GM04503 (cell line): ENCODE measurements at regions not wholly inside any gene's neighbourhood (a gene's known extent, or its start where the extent isn't known, plus 50 kb on each side); places are given as distances from the start of the nearest gene placed in this dataset.

Experiments
- DNase-seq: peaks from one replicate; pipeline ENCODE4 v3.0.0-alpha.2; 2012; ENCODE audit warnings: low read depth

DNA sequence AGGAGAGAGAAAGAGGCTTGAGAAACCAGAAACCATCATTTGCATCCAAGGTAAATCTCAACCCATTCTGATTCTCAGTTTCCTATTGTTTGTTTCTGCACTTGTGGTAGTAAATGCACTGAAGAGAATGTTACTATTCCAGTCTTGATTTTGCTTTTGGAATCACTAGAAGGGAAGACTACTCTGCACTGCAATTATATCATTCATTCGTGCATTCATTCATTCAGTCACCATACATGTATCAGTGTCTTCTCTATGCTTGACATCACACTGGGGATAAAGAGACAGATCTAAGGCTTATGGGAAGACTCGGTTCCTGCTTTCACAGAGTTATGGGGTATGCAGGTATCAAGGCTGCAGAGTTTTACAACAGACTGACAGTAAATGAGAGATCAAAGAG is 90.3 kb upstream of the EGLN3 start:
- DNase-seq, result no peak

DNA sequence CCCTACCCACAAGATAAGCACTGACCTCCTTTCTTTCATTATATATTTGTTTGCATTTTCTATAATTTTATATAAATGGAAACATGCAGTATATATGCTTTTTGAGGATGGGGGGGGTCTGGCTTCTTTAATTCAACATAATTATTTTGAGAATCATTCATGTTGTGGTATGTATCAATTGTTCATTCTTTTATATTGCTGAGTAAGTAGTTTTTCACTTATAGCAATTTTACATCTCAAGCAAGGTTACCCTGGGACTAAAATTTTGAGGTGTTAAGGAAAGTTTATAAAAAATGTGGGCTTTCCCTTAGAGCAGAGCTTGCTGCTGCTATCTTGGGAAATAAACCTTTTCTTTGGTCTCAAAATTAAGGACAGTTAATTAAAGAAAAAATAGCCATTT is 89.9 kb upstream of the EGLN3 start:
- no peak for DNase-seq

DNA sequence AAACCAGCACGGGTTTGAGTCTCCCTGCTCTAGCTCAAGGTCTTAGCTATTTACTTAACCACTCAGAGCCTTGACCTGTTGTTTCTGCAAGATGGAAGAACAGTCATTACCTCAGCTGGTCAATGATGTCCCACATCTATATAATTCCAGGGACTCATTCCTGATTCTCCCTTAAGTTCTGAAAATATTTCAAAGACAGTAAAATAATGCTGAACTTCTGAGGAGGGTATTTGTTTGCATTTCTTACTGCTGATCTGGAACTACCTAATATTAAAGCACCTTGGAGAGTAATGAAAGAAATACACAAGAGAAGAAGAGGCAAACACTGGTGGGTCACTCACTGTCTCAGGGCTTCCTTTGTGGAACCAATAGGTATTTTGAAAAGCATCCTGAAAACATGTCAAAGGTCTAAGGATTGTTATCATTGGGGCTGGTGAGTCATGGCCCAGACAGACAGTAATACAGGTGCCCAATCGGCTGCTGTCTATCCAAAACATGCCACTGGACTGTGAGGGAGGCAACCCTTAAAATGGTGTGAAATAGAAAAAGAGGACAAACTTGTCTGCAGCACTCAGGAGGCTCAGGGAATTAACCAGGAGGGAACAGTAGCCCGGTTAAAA is 88.7 kb upstream of the EGLN3 start:
- DNase-seq, result no peak

DNA sequence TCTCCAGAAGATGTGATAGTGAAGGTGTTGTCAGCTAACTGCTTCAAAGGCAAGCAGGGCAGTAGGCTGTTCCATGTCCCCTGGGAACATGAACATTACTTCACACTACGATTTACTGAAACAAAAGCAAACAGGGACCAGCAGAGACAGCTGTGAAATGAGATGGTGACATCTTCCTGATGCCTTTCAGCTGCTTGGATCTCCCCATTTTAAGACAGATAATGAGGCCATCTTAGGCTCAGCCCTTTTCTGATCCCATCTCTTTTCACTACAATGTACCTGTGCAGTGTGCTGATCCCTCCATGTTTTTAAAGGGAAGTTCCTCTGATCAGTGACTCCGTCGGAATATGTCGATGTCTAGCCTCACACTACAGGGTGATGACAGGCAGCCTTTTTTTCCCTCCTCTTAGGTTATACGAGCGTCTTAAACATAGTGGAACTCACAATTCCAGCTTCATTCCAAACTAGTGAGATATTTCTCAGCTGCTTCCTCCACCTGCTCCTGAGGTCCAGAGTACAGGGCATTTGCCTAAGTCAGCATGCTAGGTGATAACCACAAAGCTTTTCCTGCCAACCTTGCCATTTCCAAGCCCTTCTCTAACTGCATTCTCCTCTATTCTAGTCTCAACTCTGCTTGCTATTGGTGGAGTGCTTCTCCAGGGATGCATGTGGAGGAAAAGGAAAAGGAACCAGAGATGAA is 87.6 kb upstream of the EGLN3 start:
- DNase-seq, result no peak

DNA sequence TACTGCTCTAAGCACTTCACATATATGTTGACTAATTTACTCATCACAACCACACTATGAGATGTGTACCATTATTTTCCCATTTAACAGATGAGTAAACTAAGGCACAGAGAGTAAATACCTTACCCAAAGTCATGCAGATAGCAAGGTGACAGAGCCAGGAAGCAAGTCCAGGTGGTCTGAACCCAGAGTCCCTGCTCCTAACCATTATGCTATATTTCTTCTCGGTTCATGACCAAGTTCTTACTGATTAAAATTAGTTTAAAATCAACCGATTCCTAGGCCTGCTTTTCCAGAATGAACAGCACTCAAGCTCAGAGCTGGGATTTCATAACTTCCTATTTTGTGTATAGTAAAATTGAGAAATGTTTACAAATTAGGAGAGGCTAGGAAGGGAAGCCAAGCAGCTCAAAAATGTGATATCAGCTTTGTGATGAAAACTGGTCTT is 85.5 kb upstream of the EGLN3 start:
- DNase-seq, result no peak

DNA sequence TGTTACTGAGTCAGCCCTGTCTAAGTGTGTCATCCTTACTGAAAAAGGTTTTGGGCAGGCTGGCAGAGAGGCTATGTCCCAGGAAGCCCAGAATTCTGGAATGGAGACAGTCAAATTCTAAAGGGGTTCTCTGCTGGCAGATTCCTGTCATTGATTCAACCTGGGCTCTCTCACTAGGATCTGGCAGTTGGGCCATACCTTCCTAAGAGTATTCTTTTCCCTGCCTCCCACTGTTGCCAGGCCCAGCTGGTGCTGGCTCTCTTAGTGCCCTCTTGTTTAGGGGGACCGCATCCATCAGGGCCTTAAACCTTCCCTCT is 85.0 kb upstream of the EGLN3 start:
- no peak for DNase-seq

DNA sequence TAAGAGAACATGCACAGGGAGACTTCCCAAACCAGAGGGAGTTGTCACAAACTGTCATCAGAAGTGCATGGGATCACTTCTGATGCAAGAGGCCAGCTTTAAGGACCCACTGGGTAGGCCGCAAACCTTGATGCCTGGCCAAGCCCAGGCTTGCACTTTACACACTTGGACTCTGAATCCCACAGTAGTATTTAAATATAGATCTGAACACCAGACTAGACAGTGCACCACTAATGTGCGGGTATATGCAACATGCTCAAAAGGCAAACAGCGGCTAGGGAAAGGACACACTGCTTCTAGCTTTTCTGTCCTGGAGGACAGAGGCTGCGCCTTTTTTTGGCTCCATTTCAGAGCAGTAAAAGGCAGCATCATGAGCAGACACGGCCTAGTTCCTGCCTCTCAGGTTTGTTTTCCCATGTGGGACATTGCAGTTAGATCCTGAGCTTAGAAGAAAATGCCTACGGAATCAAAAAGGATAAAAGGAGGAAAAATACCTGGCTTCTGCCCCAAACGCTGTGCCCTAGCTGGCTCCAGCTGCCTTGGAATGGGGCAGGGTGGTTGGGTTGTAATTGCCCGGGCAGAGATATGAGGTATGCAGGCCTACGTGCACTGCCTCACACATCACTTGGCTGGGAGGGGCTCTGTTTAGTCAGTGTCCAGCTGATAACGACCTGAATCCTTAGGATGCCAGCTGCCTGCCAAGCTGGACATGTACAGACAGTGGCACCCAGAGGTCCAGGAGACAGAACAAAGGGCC is 84.5 kb upstream of the EGLN3 start:
- DNase-seq, result no peak

DNA sequence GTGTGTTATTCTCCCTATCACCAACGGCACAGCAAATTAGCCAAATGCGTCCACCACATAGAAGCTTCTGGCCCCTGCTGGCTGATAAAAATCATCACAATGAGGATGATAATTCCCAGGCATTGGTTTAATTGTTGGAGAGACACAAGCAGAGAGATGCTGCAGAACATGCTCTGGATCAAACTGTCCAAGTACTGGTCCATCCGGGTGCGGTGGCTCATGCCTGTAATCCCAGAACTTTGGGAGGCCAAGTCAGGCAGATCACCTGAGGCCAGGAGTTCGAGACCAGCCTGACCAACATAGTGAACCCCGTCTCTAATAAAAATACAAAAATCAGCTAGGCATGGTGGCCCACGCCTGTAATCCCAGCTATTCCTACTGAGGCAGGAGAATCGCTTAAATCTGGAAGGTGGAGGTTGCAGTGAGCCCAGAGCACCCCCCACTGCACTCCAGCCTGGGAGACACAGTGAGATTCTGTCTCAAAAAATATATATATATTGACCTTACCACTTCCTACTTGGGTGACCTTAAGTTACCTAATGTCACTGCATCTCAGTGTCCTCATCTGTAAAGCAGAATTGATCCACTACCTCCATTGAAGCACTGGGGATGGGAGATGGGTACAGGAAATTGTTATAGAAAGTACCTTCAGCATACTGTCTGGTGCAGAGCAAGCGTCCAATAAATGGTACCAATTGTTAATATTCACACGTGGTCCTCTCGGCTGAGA is 83.7 kb upstream of the EGLN3 start:
- no peak for DNase-seq

DNA sequence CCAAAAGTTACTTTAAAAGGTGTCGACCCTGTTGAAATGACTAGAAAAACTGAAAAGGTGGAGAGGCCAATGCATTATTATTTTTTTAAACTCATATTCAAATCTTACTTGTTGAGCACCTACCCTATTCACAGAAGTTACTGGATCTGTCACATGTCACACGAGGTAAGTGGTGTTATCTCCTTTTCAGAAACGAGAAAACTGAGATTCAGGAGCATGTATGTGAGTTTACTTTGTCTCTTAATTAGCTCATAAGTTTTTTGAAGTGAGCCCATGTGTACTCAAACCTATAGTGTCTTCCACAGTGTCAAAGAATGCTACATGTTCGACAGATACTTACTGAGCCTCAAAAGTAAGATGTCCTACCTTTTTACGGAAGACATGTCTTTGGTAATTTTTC is 81.8 kb upstream of the EGLN3 start:
- no peak for DNase-seq

DNA sequence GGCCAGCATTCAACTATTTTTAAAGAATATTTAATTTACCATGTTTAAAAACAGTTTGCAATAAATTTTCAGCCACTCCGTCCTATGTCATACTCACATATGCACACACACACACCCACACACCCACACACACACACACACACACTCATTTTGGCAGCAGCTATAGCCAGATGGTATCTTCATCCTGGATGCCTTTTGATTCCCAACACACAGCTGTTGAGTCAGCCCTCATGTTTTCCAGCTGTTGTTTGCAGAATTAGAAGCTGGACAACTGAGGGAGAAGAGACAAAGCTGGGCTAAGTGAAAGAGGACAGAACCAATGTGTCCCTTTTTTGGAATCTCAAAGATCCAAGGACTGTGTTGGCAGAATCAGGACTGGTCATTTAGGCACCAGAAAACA is 80.0 kb upstream of the EGLN3 start:
- DNase-seq, result no peak

DNA sequence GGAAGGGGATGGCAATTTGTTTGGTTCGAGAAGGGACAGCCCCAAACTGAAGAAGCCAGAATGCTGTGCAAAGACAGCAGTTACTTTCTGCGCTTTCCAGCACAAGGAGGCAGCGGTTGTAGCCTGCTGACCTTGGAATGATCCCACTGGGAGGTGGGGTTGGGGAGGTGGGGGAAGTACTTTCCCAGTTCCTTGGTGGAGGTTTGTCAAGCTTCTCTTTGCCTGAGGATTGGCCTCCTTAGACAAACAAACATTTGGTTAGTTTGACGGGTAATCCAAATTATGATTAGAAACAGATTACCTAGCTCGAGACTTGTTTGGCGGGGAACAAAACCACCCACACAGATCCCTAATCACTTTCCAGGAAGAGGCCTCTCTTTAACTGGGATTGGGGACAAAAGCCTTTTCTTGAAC is 79.1 kb upstream of the EGLN3 start:
- no peak for DNase-seq

DNA sequence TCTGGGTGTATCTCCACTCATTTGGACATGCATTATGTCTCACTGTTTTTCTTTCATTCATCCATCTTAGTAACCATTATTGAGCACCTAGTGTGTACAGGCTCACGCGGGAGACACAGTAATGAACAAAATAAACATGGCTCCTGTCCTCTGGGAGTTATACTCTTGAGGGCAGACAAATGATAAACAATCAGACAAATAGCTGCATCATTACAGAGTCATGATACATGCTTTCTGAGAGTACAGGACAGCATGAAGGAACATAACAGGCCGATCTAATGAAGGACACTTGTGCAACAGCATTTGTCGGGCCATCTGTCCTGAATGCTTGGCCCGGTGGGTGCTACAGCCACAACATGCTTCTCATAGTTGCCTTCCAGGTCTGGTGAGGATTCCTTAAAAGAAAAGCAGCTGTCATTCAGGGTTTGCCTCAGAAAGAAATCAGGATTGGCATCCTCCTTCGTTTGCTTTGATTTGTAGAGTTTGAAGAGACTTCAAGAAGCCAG is 77.2 kb upstream of the EGLN3 start:
- DNase-seq, result no peak

DNA sequence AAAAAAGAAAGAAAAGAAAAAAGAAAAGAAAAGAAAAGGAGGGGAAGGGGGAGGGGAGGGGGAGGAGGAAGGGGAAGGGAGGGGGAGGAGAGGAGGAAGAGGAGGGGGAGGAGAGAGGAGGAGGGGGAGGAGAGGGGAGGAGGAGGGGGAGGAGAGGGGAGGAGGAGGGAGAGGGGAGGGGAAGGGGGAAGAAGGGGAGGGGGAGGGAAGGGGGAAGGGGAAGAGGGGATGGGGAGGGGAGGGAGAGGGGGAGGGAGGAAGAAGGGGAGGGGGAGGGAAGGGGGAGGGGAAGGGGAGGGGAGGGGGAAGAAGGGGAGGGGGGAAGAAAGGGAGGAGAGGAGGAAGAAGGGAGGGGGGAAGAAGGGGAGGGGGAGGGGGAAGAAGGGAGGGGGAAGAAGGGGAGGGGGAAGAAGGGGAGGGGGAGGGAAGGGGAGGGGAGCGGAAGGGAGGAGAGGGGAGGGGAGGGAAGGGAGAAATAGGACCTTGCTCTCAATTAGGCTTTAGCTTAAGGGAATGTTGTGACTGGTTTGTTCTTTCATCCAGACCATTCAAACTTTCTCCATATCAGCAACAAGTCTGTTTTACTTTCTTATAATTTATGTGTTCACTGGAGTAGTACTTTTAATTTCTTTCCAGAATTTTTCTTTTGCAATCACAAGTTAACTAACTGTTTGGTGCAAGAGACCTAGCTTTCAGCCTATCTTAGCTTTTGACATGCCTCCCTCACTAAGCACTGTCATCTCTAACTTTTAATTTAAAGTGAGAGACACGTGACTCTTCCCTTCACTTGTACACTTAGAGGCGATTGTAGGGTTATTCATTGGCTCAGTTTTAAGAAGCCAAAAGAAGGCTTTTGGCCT is 76.5 kb upstream of the EGLN3 start:
- no peak for DNase-seq

DNA sequence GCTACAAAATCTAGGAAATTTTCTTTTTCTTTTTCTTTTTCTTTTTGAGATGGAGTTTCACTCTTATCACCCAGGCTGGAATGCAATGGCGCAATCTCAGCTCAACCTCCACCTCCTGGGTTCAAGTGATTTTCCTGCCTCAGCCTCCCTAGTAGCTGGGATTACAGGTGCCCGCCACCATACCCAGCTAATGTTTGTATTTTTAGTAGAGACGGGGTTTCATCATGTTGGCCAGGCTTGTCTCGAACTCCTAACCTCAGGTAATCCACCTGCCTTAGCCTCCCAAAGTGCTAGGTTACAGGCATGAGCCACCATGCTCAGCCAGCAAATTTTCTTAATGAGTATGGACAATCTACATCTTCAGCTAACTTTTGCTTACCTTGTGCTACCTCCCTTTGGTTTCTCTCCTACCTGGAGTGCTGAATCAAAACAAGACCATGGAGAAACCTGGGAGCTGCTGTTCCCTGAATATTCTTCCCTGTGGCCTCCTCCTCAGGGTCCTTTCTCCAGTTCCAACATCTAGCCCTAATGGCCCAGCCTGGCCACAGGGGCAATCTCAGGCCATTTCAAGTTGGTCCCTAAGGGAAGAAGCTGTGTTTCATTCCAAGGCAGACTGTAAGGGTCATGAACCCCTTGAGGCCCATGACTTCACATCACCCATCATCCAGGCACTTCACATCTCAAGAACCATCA is 74.6 kb upstream of the EGLN3 start:
- DNase-seq, result no peak

DNA sequence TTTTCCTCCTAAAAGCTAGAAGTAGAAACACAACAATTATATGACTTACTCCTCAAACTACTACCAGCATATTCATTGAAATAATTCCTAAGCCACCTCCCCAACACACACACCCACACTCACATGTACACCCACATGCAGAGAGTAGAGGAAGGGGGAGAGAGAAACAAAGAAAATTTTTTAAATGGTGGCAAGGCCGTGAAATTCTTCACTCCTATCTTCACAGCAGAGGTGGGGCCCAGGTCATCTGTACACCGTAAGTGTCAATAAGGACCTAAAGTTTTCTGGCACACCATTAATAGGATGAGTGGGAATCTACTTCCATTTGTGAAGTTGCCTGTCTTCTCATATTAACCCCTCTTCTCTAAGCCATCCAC is 73.9 kb upstream of the EGLN3 start:
- no peak for DNase-seq

DNA sequence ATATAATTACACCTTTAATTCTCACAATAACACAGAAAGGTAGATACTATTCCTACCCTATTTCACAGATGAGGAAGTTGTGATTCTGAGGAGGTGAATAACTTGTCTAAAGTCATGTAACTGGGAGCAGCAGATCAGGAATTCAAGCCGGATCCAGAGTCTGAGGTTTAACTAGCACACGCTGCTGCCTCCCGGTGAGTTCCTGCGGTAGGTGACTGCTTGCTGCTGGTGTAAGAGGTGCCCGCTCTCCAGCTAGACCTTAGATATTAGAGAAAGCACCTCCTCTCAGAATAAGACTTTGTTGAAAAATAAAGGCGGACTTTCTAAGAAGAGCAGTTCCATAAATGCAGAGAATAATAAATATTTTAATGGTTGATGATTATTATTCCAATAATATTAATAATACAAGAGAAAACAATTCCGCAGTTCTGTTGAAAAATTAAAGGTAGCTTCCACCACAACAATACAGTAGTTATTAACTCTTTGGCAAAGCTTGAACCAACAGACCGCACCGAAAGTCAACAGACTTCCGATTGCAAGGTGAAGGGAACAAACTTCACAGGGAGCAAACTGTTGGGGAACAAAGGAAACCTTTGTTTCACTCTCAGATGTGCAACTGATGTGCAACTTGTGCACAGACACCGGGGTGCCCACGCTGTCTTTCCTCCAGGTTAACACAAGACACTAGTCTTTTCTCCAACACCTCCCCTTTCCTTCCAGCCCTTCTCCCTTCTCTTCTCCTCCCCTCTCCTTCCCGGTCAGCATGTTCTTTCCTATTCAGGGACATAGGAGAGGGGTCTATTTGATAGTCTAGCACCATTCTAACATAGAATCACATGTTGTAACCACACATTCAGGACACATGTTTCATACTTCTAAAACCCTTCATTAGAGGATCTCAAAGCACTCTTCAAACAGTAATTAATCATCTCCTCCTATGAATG is 73.2 kb upstream of the EGLN3 start:
- no peak for DNase-seq

DNA sequence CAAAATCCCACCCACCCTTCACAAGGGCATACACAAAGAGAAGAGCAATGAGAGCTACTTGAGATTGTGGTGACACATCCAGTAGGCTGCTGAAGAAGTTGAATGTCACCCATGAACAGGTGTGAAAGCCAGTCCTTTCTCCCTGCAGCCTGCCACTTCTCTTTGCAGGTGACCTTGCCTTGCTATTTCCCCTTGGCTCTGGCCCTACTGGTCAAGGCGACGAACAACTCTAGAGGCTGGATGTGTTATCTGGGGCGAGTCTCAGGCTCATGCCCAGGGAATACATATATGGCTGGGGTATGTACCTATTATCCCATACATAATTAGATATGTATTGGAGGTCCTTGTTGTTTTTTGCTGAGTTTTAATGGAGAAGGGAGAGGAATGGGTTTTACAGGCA is 70.2 kb upstream of the EGLN3 start:
- DNase-seq, result no peak

DNA sequence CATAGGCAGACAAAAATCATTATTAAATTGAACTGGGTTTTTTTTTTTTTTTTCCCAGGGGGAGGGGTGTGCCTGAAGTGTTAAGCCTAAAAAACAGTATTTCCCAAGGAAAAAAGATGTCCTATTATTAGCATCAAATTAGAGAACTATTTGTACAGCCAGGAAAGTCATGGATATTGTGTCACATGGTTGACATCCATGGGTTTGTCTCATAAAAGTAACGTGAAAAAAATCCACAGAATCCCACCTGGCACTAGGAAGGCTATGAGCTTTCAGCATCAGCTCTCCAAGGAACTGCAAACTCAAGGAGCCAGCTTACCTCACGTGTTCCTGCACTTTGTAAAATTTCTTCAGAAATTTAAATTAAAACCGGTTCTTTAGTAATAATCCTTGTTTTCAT is 69.1 kb upstream of the EGLN3 start:
- no peak for DNase-seq

DNA sequence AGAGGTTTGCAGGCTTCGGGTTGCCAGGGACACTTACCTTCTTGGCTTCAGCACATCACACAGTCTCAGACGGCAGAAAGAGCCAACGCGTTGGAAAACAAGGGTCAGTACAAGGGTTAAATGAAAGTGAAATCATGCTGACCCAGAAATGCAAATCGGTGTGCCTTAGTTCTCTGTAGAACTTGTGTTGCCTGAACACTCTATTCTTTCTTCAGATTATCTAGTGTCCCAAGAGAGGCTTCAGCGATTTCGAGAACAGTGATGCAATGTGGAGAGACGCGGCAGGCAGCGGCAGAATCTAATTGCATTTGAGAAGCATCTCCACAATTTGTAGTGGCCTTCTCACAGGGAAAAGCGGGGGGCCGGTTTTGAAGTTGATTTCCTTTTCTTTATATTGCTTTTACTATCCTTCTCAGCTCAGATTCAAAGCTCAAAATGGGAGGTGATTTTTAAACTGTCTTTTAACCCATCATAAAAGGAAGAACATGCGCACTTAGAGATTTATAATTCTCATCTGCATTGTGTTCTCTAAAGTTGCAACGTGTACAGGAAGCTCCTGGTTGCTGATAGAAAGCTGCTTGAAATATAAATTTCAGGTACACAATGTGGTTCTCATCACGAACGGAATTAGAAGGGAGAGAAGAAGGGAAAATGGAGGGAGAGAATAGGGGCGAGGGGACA is 67.8 kb upstream of the EGLN3 start:
- DNase-seq, result no peak
